AG08395 (cell line): ENCODE measurements at regions not wholly inside any gene's neighbourhood (a gene's known extent, or its start where the extent isn't known, plus 50 kb on each side); places are given as distances from the start of the nearest gene placed in this dataset.

ENCODE experiments used
- DNase-seq: peaks from one replicate; pipeline ENCODE4 v3.0.0; 2012; ENCODE audit warnings: mixed read lengths, low spot score

- no peak for DNase-seq
Observed at GRCh38 chr3:17983106-17983505, 240.7 kb upstream of the TBC1D5 start.

- no peak for DNase-seq
Observed at GRCh38 chr3:17982211-17982880, 239.9 kb upstream of the TBC1D5 start.

DNA sequence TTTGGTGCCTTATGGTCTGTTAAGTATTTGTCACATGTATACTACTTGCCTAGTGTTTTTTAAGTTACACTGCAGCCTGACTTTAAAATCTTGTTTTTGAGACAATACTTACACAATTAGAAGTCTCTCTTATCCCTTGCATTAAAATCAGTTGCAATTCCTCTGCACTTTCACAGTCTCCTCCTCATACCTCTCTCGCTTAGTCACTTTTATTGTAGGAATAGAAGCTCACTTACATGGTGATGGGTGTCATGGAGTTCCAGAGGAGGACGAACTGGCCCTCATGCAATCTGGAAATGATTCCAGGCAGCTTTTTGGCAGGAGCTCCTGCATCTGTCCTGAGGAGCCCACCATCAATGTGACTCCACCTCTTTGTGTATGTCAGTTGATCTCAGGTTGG, 238.4 kb upstream of the TBC1D5 start:
- peak; percentile 5 for DNase-seq

DNA sequence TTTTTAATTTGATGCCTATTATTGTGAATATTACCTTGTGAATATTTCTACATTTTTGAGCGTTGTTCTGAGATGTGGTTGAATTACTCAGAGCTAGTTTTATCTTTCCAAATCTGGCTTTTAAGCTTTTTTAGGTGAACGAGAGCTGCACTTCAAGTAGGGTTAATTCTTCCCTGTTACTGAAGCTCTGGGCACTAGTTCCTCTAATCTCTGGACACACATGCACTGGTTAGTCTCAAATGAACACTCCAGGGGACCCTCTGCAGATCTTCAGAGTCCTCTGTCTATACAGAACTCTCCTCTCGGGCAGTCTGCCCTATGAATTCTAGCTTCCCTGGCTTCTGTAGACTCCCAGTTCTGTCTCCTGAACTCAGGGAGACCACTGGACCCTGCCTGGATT, 237.5 kb upstream of the TBC1D5 start:
- no peak for DNase-seq

- DNase-seq = no peak
Observed at GRCh38 chr3:17979252-17979651, 236.8 kb upstream of the TBC1D5 start.

- DNase-seq = peak; percentile 6
Observed at GRCh38 chr3:17974206-17974841, 231.9 kb upstream of the TBC1D5 start.

DNA sequence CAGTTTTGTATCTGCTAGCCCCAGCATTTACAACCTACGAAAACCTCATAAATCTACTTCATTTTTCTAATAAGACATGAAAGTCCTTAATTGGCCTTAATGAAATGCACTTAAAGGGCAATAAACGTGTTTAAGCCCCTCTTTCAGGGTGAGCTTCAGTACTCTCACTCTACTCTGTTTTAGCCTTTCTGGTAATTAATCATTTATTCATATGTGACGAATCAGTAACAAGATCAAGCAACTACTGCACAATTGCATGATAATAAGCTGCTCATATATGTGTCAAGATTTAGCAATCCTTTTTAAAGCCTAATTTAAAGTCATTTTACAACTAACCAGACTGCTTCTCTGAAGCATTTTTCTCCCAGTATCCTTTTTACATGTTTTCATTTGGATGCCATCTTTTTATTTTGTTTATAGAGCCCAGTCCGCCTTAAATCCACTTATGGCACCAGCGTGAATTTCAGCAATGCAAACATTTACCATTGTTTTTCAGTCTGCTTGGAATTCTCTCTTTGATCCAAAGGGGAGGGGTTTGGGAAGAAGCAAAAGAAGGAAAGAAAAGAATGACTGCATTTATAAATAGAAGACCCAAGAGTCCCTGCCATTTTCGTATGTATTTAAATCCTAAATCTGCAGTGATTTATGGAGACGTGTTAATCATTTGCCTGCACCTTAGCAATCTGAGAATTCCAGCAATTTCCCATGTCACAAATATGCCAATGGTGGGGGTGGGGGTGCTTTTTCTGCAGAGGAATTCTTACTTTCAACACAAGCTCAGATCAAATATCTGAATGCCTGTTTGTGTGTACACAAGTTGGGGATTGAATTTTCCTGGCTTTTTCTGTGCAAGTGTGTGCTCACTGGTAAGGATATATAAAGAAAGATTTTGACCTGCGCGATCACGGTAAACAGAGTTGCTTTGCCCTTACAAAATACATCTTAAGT, 230.8 kb upstream of the TBC1D5 start:
- no peak for DNase-seq

DNA sequence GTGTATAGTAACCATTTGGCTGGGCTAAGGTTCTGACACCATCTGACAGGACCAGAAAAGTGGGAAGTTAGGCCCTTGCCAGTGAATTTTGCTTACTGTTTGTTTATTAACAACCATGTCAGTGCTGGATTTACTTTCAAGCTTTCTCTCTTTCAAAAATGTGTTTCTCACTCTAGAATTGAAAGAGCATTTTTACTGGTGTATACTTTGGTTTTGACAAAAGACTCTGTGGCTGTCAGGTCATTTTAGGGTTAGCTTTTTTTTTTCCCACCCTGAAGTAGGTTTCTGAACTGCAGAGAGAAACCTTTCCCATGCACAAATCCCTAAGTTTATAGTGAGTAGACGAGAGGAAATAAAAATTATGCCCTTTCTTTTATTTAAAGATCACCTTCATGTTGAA, 230.0 kb upstream of the TBC1D5 start:
- DNase-seq = no peak

GRCh38 chr3:17972030-17972429, 229.6 kb upstream of the TBC1D5 start:
- DNase-seq = no peak

GRCh38 chr3:17969985-17970568, 227.6 kb upstream of the TBC1D5 start:
- no peak for DNase-seq

DNA sequence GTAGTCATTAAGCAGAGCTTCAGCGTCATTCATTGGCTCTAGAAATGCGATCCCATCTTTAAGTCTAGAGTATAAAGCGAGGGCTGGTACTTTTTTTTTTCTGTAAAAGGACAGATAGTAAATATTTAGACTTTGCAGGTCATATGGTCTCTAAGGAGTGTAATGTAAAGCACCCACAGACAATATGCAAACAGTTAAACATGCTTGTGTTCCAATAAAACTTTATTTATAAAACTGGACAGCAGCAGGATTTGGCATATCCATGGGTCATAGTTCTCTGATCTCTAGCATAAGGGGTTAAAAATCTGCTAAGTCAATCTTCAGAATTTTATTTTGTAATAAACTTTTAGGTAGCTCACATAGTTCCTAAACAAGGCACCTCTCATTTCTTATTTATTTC, 226.8 kb upstream of the TBC1D5 start:
- DNase-seq = no peak

DNA sequence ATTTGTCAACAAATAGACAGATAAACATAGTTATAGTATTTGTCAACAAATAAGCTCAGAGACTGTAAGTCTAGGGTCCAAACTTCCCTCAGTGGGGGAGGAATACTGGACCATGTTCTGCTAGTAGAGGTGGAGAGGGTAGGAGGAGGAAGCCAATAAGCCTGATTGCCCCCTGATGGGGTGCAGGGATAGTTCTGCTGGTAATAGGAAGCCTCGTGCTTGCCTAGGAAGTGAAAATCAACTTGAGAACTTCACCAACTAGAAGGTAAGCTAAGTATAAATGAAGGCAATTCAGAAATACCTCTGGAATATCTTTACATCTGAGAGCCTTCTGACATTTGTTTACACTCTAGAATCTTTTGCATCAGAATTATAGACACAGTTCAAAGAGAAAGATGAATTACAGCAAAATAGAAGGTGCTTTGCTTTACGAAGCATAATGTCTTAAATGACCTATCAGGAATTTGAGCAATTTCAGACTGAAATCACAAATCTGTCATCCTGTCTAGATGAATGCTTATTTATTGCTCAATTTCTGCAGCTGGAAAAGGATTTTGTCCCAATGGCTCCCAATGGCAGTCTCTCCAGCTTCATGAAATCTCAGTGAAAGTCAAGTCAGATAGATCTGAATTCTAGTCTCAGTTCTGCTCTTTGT, 225.6 kb upstream of the TBC1D5 start:
- no peak for DNase-seq

DNA sequence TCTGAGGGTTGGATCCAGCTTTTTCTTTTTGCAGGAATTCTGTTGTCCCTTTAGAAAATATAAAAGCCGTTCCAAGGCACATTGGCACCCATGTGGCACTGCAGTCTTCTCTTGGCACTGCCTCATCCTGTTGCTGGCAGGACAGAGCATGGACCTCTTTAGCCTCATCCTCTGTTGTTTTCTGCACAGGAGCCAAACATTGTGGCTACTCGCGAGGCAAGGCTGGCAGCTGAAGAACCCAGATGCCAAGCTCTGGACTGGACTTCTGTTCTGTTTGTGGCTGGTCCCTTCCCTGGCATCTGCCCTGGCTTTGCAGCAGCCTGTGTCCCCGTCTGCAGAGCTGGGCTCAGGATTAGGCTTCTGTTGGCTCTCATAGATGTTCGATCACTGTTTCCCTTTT, 224.7 kb upstream of the TBC1D5 start:
- DNase-seq = no peak

DNA sequence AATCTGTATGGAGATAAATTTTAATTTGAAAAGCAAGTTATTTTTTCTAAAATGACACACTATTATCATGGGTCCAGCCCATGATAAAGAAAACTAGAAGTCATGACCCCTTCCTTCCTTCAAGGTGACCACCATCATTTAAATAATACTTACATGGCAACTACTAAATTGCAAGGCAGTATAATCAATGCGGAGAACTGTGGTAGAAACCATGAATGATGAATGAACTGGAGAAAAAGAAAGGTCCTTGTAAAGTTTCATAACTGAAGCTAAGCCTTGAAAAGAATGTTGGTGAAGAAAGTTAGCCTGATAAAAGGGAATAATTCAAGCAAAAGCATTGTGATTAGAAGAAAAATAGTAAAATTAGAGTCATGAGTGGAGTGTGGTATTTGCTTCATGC, 222.9 kb upstream of the TBC1D5 start:
- DNase-seq = no peak

DNA sequence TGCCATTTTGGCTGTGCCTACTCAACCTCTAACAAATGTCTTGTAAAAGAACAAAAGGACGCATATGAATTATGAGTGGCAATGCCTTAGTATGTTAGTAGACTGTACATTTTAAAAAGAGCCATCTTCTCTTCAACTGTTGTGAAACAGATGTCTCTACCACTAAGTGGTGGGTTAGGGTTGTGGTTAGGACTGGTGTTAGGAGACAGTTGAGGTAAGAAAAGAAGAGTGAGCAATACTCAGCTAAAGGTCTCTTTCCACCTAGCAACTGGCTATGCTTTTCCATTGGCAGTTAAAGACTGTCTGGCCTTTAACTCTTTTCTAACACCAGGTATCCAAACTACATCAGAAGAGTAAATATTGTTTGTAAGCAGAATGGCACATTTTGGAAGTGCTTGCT, 221.7 kb upstream of the TBC1D5 start:
- no peak for DNase-seq

GRCh38 chr3:17955411-17955810, 213.0 kb upstream of the TBC1D5 start:
- DNase-seq = no peak

DNA sequence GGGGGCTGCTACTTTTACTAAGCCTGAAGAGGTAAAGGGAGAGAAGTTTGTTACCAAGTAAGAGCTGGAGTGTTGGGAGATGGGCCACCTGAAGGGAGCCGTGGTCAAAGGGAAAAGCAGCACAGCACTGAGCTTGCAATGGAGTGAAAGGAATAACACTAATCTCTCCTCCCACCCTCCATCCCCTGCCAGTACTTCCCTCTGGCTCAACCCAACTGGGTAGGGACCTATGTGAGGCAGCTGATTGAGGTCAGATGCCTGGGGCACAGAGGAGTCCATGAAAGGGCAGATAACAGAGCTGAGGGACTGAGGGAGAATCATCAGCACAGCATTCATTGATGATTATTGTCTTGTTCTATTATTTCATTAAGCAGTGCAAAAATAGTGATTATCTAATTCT, 212.4 kb upstream of the TBC1D5 start:
- no peak for DNase-seq

GRCh38 chr3:17951241-17951640, 208.8 kb upstream of the TBC1D5 start:
- DNase-seq = no peak

GRCh38 chr3:17949101-17949500, 206.7 kb upstream of the TBC1D5 start:
- no peak for DNase-seq

- no peak for DNase-seq
Observed at GRCh38 chr3:17947833-17948232, 205.4 kb upstream of the TBC1D5 start.

GRCh38 chr3:17946619-17947018, 204.2 kb upstream of the TBC1D5 start:
- DNase-seq = no peak

DNA sequence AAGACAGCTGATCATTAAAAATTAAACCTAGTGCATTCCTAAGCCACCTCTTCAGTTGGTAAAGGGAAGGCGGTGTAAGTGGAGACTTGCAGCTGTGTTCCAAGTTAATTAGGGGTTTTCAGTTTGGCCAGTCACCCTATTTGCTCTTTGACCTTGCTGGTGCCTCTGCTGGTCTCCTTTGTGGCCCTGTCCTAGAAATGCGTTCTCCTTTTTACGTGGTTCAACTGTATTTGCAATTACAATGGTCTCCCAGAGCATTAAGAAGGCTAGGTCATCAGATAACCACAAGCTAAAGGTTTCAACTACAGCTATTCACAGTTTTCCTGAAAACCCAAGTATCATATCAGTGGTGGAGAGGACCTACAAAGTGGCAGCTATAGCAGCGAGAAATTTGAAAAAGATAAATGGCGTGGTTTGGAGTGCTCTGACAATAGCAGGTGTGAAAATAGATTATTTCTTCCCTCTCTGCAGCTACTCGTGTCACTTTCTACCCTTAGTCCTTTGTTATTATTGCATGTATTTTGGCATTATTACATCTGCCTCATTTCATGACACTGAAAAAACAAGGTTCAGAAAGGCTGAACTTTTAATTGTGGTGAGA, 203.5 kb upstream of the TBC1D5 start:
- no peak for DNase-seq
